Fibroblast of pulmonary artery (primary cell): ENCODE measurements at regions not wholly inside any gene's neighbourhood (a gene's known extent, or its start where the extent isn't known, plus 50 kb on each side); places are given as distances from the start of the nearest gene placed in this dataset.
"Not testable (repeated sequence)": the region's sequence is repeated elsewhere in the genome, so short reads cannot be mapped to it uniquely, and the experiment has no call there.

ENCODE experiments used
- DNase-seq: peaks from one replicate; pipeline ENCODE4 v3.0.0-alpha.2; 2010; ENCODE audit warnings: low read depth
- H3K4me3 ChIP-seq: replicated peaks from 2 replicates; pipeline ENCODE4 v1.5.1; 2011; ENCODE audit warnings: low read depth, mild to moderate bottlenecking, control low read depth, low read length, moderate library complexity
- CTCF ChIP-seq: IDR thresholded peaks from 2 replicates; pipeline ENCODE4 v1.5.1; 2011; ENCODE audit warnings: mild to moderate bottlenecking, control low read depth, low read length, inconsistent platforms; ENCODE audit errors: missing control alignments

- TF ChIP-seq CTCF: no peak
- no peak for DNase-seq
- H3K4me3 ChIP-seq: no peak overlapping the region
These were observed 402.4 kb downstream of the BTG1 start for GRCh38 chr12:91743280-91743679.

- no peak for TF ChIP-seq CTCF
- H3K4me3 ChIP-seq: no peak overlapping the region
- no peak for DNase-seq
These were observed 403.7 kb downstream of the BTG1 start for GRCh38 chr12:91741932-91742331.

- H3K4me3 ChIP-seq, DNase-seq: not testable (repeated sequence)
These were observed 411.8 kb downstream of the BTG1 start for GRCh38 chr12:91733846-91734245.

- no peak overlapping the region for H3K4me3 ChIP-seq
- no peak for TF ChIP-seq CTCF
- no peak for DNase-seq
These were observed 413.6 kb downstream of the BTG1 start for GRCh38 chr12:91732086-91732485.

- TF ChIP-seq CTCF: no peak
These were observed 416.1 kb downstream of the BTG1 start for GRCh38 chr12:91729543-91729942.

GRCh38 chr12:91723191-91723590 is 422.5 kb downstream of the BTG1 start:
- no peak for TF ChIP-seq CTCF
- no peak for DNase-seq
- no peak overlapping the region for H3K4me3 ChIP-seq

More at GRCh38 chr12:91729543-91729942, 416.1 kb downstream of the BTG1 start:
- no peak for DNase-seq
- no peak overlapping the region for H3K4me3 ChIP-seq

GRCh38 chr12:91722072-91722471 is 423.6 kb downstream of the BTG1 start:
- DNase-seq: no peak
- no peak overlapping the region for H3K4me3 ChIP-seq
- no peak for TF ChIP-seq CTCF

GRCh38 chr12:91721023-91721422 is 424.6 kb downstream of the BTG1 start:
- TF ChIP-seq CTCF: no peak
- no peak overlapping the region for H3K4me3 ChIP-seq
- no peak for DNase-seq
